ENCODE measurements at regions not wholly inside any gene's neighbourhood (a gene's known extent, or its start where the extent isn't known, plus 50 kb on each side); places are given as distances from the start of the nearest gene placed in this dataset.

GRCh38 chr5:107215611-107216010 lies 455.1 kb downstream of the EFNA5 start:
- TF ChIP-seq TAF1 (IDR thresholded peaks at IDR 0.05; ENCODE audit: low read depth) (no peak), YY1 (IDR thresholded peaks at IDR 0.05; ENCODE audit: low read depth) (no peak), USF1 (IDR thresholded peaks at IDR 0.05) (no peak), TCF12 (IDR thresholded peaks at IDR 0.05; ENCODE audit: low read depth) (no peak), EP300 (IDR thresholded peaks at IDR 0.05; ENCODE audit: borderline replicate concordance) (no peak), FOXM1 (IDR thresholded peaks at IDR 0.05; ENCODE audit: borderline replicate concordance, low read depth) (no peak), ZBTB7A (IDR thresholded peaks at IDR 0.05; ENCODE audit: low read depth) (no peak), REST (IDR thresholded peaks at IDR 0.05; ENCODE audit: low read depth) (no peak)

GRCh38 chr5:107213025-107213424 lies 457.7 kb downstream of the EFNA5 start:
- TF ChIP-seq RAD21 (IDR thresholded peaks at IDR 0.05; ENCODE audit: low read depth) = no peak
- TF ChIP-seq CREB1 (IDR thresholded peaks at IDR 0.05; ENCODE audit: low read depth) = no peak
- no peak for TF ChIP-seq ZBTB7A (IDR thresholded peaks at IDR 0.05; ENCODE audit: low read depth)
- no peak for TF ChIP-seq REST (IDR thresholded peaks at IDR 0.05; ENCODE audit: low read depth)
- TF ChIP-seq YY1 (IDR thresholded peaks at IDR 0.05; ENCODE audit: low read depth) = no peak

GRCh38 chr5:107211630-107212029 lies 459.1 kb downstream of the EFNA5 start:
- TF ChIP-seq CEBPB (IDR thresholded peaks at IDR 0.05) (no peak), FOXM1 (IDR thresholded peaks at IDR 0.05; ENCODE audit: borderline replicate concordance, low read depth) (no peak)

GRCh38 chr5:107208867-107209266 lies 461.9 kb downstream of the EFNA5 start:
- TF ChIP-seq TCF12 (IDR thresholded peaks at IDR 0.05; ENCODE audit: low read depth) = no peak
- TF ChIP-seq REST (IDR thresholded peaks at IDR 0.05; ENCODE audit: low read depth) = no peak
- TF ChIP-seq EGR1 (IDR thresholded peaks at IDR 0.05) = no peak

GRCh38 chr5:107204413-107204812 lies 466.3 kb downstream of the EFNA5 start:
- TF ChIP-seq RAD21 (IDR thresholded peaks at IDR 0.05; ENCODE audit: low read depth) (no peak), TAF1 (IDR thresholded peaks at IDR 0.05; ENCODE audit: low read depth) (no peak), ZBTB7A (IDR thresholded peaks at IDR 0.05; ENCODE audit: low read depth) (no peak), NFIC (IDR thresholded peaks at IDR 0.05) (no peak), CREB1 (IDR thresholded peaks at IDR 0.05; ENCODE audit: low read depth) (no peak), EP300 (IDR thresholded peaks at IDR 0.05; ENCODE audit: borderline replicate concordance) (no peak), EGR1 (IDR thresholded peaks at IDR 0.05) (no peak), TEAD4 (IDR thresholded peaks at IDR 0.05) (no peak), FOXM1 (IDR thresholded peaks at IDR 0.05; ENCODE audit: borderline replicate concordance, low read depth) (no peak), CEBPB (IDR thresholded peaks at IDR 0.05) (no peak), USF1 (IDR thresholded peaks at IDR 0.05) (no peak), YY1 (IDR thresholded peaks at IDR 0.05; ENCODE audit: low read depth) (no peak), TCF12 (IDR thresholded peaks at IDR 0.05; ENCODE audit: low read depth) (no peak), REST (IDR thresholded peaks at IDR 0.05; ENCODE audit: low read depth) (no peak), MAX (IDR thresholded peaks at IDR 0.05) (no peak)
